NOMO-1 treated with DMSO at 0.1 percent for 48 hours (cell line): ENCODE measurements at regions not wholly inside any gene's neighbourhood (a gene's known extent, or its start where the extent isn't known, plus 50 kb on each side); places are given as distances from the start of the nearest gene placed in this dataset.

Source experiments
- DNase-seq: peaks from one replicate; lab custom pipeline; 2025; ENCODE audit not compliant: unreplicated experiment; lab: John Stamatoyannopoulos, UW

- DNase-seq: no peak
Measured at GRCh38 chr6:22878706-22879105, 309.3 kb downstream of the HDGFL1 start.

- DNase-seq: no peak
Measured at GRCh38 chr6:22880686-22881433, 311.5 kb downstream of the HDGFL1 start.

GRCh38 chr6:22882581-22882980, 313.2 kb downstream of the HDGFL1 start:
- no peak for DNase-seq

GRCh38 chr6:22883061-22883717, 313.8 kb downstream of the HDGFL1 start:
- no peak for DNase-seq

- no peak for DNase-seq
Measured at GRCh38 chr6:22884456-22884855, 315.1 kb downstream of the HDGFL1 start.

- no peak for DNase-seq
Measured at GRCh38 chr6:22886650-22887581, 317.6 kb downstream of the HDGFL1 start.

GRCh38 chr6:22888163-22888752, 318.9 kb downstream of the HDGFL1 start:
- DNase-seq: no peak

- DNase-seq: no peak
Measured at GRCh38 chr6:22891934-22892333, 322.6 kb downstream of the HDGFL1 start.

- DNase-seq: no peak
Measured at GRCh38 chr6:22892452-22892851, 323.1 kb downstream of the HDGFL1 start.

- no peak for DNase-seq
Measured at GRCh38 chr6:22896696-22897095, 327.3 kb downstream of the HDGFL1 start.

- DNase-seq: no peak
Measured at GRCh38 chr6:22899426-22899825, 330.1 kb downstream of the HDGFL1 start.

- no peak for DNase-seq
Measured at GRCh38 chr6:22903826-22904225, 334.5 kb downstream of the HDGFL1 start.

GRCh38 chr6:22904431-22904830, 335.1 kb downstream of the HDGFL1 start:
- DNase-seq: no peak

GRCh38 chr6:22906091-22906549, 336.8 kb downstream of the HDGFL1 start:
- DNase-seq: no peak

GRCh38 chr6:22907085-22907484, 337.7 kb downstream of the HDGFL1 start:
- no peak for DNase-seq

- no peak for DNase-seq
Measured at GRCh38 chr6:22910370-22910769, 341.0 kb downstream of the HDGFL1 start.

GRCh38 chr6:22913612-22914011, 344.2 kb downstream of the HDGFL1 start:
- DNase-seq: no peak

- no peak for DNase-seq
Measured at GRCh38 chr6:22917344-22917743, 348.0 kb downstream of the HDGFL1 start.

- DNase-seq: no peak
Measured at GRCh38 chr6:22921828-22922227, 352.5 kb downstream of the HDGFL1 start.

- DNase-seq: no peak
Measured at GRCh38 chr6:22925304-22925835, 356.0 kb downstream of the HDGFL1 start.
